ENCODE measurements at regions not wholly inside any gene's neighbourhood (a gene's known extent, or its start where the extent isn't known, plus 50 kb on each side); places are given as distances from the start of the nearest gene placed in this dataset.
"Not testable (repeated sequence)": the region's sequence is repeated elsewhere in the genome, so short reads cannot be mapped to it uniquely, and the experiment has no call there.

DNA sequence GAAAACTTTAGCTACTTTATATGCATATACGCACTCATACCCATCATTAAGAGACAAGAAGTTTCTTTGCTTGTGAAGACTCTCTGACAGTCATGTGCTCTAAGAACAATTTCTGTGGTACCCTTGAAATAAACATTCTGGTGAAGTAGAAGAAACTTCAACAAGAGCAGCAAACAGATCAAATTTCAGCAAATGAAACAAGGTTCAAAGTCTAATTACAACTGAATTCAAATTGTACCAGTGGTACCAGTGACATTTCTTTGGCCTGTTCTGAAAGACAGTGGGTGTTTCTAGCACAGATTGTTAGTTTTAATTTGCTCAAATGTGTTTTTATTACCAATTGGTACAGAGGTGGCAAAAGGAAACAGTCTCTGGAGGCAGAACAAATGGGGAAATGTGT is 391.0 kb downstream of the CHSY3 start:
- TF ChIP-seq, protein P1, sequence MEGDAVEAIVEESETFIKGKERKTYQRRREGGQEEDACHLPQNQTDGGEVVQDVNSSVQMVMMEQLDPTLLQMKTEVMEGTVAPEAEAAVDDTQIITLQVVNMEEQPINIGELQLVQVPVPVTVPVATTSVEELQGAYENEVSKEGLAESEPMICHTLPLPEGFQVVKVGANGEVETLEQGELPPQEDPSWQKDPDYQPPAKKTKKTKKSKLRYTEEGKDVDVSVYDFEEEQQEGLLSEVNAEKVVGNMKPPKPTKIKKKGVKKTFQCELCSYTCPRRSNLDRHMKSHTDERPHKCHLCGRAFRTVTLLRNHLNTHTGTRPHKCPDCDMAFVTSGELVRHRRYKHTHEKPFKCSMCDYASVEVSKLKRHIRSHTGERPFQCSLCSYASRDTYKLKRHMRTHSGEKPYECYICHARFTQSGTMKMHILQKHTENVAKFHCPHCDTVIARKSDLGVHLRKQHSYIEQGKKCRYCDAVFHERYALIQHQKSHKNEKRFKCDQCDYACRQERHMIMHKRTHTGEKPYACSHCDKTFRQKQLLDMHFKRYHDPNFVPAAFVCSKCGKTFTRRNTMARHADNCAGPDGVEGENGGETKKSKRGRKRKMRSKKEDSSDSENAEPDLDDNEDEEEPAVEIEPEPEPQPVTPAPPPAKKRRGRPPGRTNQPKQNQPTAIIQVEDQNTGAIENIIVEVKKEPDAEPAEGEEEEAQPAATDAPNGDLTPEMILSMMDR (IDR thresholded peaks at IDR 0.05; ENCODE audit: extremely low read depth, low read depth, low read length), result no peak
- H3K79me2 ChIP-seq (ENCODE audit: insufficient read depth, low read length), result no peaks in the 10 kb centered on the region
- peak overlapping the region; percentile 36 for H2AFZ ChIP-seq (ENCODE audit: low read length)
- H3K4me1 ChIP-seq (ENCODE audit: insufficient read depth, low read length), result peaks cover under 1% of the 10 kb centered on the region
- H3K9me3 ChIP-seq (ENCODE audit: low read depth, low read length), result no peaks in the 10 kb centered on the region
- no peaks in the 10 kb centered on the region for H4K20me1 ChIP-seq (ENCODE audit: insufficient read depth, low read length)
- no peaks in the 10 kb centered on the region for H3K36me3 ChIP-seq (ENCODE audit: insufficient read depth, low read length)
- H3K4me3 ChIP-seq (ENCODE audit: insufficient read depth, low read length), result no peak overlapping the region
- peak; percentile 9 for DNase-seq (ENCODE audit: insufficient read length, low spot score, missing footprints)
- no peak overlapping the region for H3K4me2 ChIP-seq (ENCODE audit: insufficient read depth, low read length)
- H3K27ac ChIP-seq (ENCODE audit: low read depth, low read length), result no peak overlapping the region
- H3K27me3 ChIP-seq (ENCODE audit: insufficient read depth, low read length), result no peaks in the 10 kb centered on the region

DNA sequence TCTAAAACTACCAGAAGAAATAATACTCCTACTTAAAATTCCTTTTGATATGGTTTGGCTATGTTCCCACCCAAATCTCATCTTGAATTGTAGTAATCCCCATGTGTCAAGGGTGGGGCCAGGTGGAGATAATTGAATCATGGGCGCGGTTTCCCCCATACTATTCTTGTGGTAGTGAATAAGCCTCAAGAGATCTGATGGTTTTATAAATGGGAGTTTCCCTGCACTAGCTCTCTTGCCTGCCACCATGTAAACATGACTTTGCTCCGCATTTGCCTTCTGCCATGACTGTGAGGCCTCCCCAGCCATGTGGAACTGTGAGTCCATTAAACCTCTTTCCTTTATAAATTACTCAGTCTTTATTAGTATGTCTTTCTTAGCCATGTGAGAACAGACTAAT is 390.5 kb downstream of the CHSY3 start:
- not testable (repeated sequence) for DNase-seq (ENCODE audit: insufficient read length, low spot score, missing footprints); H3K4me2 ChIP-seq (ENCODE audit: insufficient read depth, low read length); H3K36me3 ChIP-seq (ENCODE audit: insufficient read depth, low read length); H3K9me3 ChIP-seq (ENCODE audit: low read depth, low read length); H3K27ac ChIP-seq (ENCODE audit: low read depth, low read length); H3K4me3 ChIP-seq (ENCODE audit: insufficient read depth, low read length); H4K20me1 ChIP-seq (ENCODE audit: insufficient read depth, low read length); H2AFZ ChIP-seq (ENCODE audit: low read length); H3K4me1 ChIP-seq (ENCODE audit: insufficient read depth, low read length); H3K27me3 ChIP-seq (ENCODE audit: insufficient read depth, low read length); H3K79me2 ChIP-seq (ENCODE audit: insufficient read depth, low read length)

DNA sequence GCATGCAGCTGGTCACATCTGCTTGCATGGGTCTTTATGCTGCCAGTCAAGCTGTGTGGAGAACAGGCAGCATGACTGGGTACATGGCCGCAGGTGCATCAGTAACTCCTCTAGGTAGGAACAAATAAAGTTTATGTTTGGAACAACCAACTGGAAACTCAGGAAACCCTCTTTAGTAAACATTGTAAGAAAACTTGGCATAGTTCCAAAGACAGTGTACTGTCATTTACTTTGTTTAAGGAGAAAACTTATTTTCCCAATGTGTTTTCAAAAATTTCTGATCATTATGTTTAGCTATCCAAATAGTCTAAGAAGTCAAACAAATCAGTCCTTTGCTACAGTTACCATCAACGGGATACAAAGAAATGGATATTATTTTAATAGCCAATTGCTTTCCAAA is 386.0 kb downstream of the CHSY3 start:
- no peak overlapping the region for H3K4me3 ChIP-seq (ENCODE audit: insufficient read depth, low read length)
- TF ChIP-seq, protein P1 (IDR thresholded peaks at IDR 0.05; ENCODE audit: extremely low read depth, low read depth, low read length), result no peak
- no peak overlapping the region for H3K4me2 ChIP-seq (ENCODE audit: insufficient read depth, low read length)
- H4K20me1 ChIP-seq (ENCODE audit: insufficient read depth, low read length), result no peaks in the 10 kb centered on the region
- H2AFZ ChIP-seq (ENCODE audit: low read length), result no peak overlapping the region
- no peaks in the 10 kb centered on the region for H3K36me3 ChIP-seq (ENCODE audit: insufficient read depth, low read length)
- no peak overlapping the region for H3K27ac ChIP-seq (ENCODE audit: low read depth, low read length)
- H3K79me2 ChIP-seq (ENCODE audit: insufficient read depth, low read length), result no peaks in the 10 kb centered on the region
- peaks cover 22% of the 10 kb centered on the region for H3K4me1 ChIP-seq (ENCODE audit: insufficient read depth, low read length)
- DNase-seq (ENCODE audit: insufficient read length, low spot score, missing footprints), result peak; percentile 10
- no peaks in the 10 kb centered on the region for H3K27me3 ChIP-seq (ENCODE audit: insufficient read depth, low read length)
- H3K9me3 ChIP-seq (ENCODE audit: low read depth, low read length), result no peaks in the 10 kb centered on the region

DNA sequence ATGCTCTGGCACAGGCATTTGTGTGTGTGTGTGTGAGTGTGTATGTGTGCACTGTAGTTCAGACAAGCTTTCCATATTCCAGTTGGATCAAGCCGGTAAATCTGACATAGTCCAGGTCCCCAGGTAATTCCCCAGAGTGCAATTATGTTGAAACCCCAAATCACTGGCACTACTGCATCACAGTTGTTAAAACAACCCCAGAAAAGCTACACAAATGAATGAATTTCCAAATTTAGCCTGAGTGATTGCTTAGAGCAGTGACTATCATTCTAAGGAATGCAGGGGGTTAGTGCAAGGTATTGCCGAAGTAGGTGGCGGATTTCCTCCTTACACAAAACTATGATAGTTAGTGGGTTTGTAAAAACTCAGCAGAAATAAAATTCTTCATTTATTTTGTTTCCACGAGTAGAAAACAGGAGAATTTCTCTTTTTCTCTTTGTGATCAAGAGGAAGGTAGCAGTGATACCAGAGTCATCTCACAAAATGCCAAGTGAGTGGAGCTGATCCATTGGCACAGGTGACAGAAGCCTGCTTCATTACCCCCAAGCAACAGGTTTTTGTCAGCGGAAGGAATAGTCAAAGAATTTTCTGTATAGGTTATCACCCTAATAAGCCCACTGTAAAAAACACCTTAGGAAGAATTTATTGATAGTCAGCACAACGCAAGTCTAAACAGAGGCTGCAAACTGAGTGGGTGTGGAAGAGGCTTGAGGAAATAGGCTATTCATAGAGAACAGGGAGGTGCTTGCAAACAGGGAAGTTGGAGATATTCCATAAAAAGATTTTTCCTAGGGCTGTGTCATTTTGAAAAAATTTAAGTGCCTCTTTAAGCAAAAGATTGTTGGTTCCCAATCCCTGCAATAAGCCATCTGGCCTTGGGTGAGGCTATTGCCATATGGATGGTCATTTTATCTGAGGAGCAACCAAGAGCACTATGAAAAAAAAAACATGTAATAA is 385.1 kb downstream of the CHSY3 start:
- no peaks in the 10 kb centered on the region for H4K20me1 ChIP-seq (ENCODE audit: insufficient read depth, low read length)
- no peaks in the 10 kb centered on the region for H3K79me2 ChIP-seq (ENCODE audit: insufficient read depth, low read length)
- peak; percentile 30 for DNase-seq (ENCODE audit: insufficient read length, low spot score, missing footprints)
- H3K27me3 ChIP-seq (ENCODE audit: insufficient read depth, low read length), result no peaks in the 10 kb centered on the region
- TF ChIP-seq, protein P1 (IDR thresholded peaks at IDR 0.05; ENCODE audit: extremely low read depth, low read depth, low read length), result no peak
- no peak overlapping the region for H2AFZ ChIP-seq (ENCODE audit: low read length)
- peaks cover 22% of the 10 kb centered on the region for H3K4me1 ChIP-seq (ENCODE audit: insufficient read depth, low read length)
- no peak overlapping the region for H3K4me3 ChIP-seq (ENCODE audit: insufficient read depth, low read length)
- no peak overlapping the region for H3K27ac ChIP-seq (ENCODE audit: low read depth, low read length)
- peak overlapping the region; percentile 67 for H3K4me2 ChIP-seq (ENCODE audit: insufficient read depth, low read length)
- no peaks in the 10 kb centered on the region for H3K36me3 ChIP-seq (ENCODE audit: insufficient read depth, low read length)
- no peaks in the 10 kb centered on the region for H3K9me3 ChIP-seq (ENCODE audit: low read depth, low read length)
